ENCODE measurements at regions not wholly inside any gene's neighbourhood (a gene's known extent, or its start where the extent isn't known, plus 50 kb on each side); places are given as distances from the start of the nearest gene placed in this dataset.
"Not testable (repeated sequence)": the region's sequence is repeated elsewhere in the genome, so short reads cannot be mapped to it uniquely, and the experiment has no call there.

DNA sequence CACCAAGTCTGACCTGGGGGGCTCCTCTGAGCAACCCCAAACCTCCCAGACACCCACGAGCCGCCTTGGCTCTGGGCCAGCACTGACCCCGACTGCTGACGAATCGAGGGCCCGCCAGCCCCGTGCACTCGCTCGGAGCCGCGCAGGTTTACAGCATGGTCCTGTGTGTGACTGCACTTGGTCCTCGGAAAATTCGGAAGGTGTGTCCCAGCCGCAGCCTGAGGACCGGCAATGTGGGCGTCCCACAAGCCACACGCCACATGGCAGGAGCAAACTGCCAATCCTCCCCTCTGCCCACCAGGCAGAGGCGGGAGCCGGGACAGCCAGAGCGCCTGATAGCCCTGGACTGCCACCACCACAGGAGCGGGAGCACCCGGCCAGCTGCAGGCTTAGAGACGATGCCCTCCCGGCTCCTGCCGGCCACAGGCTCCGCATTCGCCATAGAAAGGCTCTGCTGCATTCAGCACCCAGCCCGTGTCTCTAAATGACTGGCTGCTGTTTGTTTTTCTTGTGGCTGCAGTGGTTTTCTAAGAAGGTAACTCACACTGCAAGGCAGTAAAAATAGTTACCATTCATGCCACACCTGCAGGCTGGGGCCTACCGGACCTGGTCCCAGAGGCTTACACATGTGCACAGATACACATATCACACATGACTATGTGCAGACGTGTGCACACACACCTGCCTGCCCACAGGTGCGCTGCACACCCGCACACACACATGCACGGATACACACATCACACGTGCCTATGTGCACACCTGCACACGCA is 5415.3 kb upstream of the TPTE start:
- not testable (repeated sequence) for DNase-seq

DNA sequence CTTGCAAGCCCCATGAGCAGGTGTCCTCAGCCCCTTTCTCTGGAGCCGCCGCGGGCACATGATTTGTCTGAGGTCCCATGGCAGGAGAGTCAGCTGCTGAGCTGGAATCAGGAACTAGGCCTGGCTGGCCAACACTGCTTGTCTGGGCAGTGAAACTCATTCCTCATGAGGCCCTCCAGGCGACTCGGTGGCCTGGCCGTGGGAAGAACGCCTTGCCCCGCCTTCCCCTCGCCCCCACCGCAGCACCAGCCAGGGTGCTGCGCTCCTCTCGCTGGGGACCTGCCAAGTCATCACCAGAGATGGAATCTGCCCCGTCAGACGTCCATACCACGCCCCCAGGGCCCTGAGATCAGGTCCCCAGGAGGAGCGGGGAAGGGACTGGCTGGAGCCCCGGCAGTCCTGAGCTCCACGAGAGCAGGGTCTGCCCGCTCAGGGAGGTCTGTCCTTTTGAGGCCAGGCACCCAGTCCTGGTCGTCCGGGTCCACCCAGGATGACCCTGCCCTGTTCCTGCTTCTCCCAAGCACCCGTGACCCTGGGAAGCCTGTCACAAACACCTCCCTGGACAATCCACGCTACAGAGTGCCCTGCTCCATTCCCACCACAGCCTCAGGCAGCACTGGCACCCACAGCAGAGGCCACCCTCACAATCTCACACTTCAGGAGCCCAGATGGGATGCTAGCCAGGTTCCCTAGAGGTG is 5414.5 kb upstream of the TPTE start:
- not testable (repeated sequence) for DNase-seq

DNA sequence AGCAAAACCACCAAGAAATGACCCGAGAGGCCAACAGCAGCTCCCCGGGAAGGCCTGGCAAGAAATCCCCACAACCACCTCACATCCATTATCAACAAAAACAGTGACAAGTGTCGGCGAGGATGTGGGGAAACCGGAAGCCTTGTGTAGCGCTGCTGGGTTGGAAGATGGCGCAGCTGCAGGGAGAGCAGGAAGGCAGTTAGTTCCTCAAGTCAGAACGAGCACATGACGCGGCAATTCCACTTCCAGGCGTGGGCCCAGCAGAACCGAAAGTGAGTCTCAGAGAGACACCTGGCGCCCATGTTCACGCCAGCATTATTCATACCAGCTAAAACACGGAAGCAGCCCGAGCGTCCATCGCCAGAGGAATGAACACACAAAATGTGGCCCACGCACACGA is 5413.7 kb upstream of the TPTE start:
- DNase-seq, result not testable (repeated sequence)

DNA sequence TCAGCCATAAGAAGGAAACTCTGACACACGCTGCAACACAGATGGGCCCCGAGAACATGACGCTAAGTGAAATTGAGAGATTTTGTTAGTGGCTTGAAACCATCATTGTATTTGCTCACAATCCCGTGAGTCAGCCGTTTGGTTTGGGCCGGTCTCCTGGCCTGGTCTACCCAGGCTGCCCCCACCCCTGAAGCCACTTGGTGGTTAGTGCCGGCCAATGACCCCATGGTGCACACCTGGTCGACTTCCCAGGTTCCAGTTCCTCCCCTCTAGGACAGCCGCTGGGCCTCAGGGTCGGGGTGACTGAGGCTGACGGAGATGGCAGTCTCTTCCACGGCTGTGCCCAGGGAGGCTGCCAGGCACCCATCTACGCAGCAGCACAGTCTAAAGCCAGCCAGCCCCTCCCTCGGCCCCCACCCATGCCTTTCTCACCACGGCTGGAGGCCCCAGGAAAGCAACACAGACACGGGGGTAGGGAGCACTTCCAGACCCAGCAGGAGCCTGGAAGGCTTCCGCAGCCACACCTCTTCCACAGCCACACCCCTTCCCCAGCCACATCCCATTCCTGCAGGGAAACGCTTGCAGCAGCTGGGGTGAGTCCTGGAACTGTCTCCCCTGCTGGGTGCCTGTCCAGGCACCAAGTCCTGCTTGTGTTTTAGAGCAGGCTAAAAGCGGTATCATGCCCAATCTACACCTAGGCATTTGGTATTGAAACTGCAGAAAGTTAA is 5413.2 kb upstream of the TPTE start:
- DNase-seq, result not testable (repeated sequence)

DNA sequence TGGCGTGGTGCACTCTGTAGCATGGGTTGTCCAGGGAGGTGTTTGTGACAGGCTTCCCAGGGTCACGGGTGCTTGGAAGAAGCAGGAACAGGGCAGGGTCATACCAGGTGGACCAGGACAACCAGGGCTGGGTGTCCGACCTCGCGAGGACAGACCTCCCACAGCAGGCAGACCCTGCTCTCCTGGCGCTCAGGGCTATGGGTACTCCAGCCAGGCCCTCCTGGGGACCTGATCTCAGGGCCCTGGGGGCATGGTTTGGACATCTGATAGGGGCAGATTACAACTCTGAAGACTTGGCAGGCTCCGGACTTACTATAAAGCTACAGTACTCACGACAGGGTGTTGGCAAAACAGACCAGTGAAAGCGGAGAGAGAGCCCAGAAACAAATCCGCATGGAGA is 5410.2 kb upstream of the TPTE start:
- DNase-seq, result not testable (repeated sequence)

DNA sequence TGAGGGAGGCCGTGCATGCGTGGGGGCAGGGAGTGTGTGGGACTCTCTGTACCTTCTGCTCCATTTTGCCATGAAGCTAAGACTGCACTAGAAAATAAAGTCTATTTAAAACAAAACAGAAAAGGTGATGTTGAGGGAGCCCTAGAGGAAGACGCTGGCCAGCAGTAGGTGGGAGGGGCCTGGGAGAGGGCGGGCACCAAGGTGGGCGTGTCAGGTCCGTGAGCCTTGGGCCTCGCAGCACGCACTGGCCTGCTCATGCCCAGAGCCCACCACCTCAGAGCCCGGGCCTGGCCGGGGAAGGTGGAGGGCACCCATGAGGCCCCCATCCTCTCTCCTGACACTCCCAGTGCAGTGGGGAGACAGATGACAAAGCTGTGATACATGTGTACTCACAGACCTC is 5408.3 kb upstream of the TPTE start:
- DNase-seq, result not testable (repeated sequence)

DNA sequence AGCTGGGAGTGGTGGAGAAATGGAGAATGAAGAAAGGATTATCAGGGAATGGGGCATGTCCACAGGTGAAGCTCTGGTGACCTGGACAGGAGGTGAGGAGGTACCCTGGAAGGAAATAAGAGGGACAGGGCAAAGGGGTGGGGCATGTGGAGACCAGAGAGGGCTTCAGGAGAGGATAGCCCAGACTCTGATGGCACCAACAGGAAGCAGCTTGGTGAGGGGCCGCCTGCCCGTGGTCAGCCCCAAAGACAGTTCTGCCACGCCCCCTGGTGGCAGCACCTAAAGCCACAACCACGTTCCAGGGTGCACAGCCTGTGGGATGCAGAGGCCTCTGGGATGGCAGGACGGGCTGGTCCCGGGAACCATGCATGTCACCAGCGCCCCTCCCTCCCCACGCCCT is 5406.9 kb upstream of the TPTE start:
- DNase-seq, result not testable (repeated sequence)

DNA sequence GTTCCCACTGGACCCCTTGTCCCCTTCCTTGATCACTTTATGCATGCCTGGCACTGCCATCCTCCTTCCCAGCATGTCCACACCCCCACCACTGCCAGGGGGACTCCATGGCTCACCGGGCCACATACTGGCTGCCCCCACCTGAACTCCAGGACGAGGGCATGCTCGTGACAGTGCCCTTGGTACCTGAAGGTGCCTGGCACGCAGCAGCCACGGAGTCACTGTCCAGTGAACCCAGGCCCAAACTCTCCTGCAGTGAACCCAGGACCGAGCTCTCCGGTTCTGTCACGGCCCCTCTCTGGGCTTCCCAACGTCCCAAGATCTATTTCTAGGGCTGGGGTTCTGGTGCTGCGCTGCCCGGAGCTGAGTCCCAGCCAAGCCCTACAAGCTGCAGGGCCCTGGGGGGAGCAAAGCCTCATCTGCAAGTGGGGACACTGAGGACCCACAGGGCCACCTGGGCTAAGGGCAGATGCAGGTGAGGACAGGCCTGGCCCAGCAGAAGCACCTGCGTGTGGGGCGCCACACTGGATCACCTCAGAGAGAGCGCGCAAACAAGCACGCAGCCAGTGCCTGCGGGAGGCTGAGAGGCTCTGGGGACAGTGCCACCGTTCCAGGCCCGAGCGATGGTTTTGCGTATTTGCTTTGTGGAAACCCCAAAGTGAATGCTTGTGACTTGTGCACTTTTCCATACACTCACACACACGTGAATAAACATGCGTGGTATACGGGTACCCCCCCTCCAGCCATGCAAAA is 5406.3 kb upstream of the TPTE start:
- DNase-seq, result not testable (repeated sequence)

DNA sequence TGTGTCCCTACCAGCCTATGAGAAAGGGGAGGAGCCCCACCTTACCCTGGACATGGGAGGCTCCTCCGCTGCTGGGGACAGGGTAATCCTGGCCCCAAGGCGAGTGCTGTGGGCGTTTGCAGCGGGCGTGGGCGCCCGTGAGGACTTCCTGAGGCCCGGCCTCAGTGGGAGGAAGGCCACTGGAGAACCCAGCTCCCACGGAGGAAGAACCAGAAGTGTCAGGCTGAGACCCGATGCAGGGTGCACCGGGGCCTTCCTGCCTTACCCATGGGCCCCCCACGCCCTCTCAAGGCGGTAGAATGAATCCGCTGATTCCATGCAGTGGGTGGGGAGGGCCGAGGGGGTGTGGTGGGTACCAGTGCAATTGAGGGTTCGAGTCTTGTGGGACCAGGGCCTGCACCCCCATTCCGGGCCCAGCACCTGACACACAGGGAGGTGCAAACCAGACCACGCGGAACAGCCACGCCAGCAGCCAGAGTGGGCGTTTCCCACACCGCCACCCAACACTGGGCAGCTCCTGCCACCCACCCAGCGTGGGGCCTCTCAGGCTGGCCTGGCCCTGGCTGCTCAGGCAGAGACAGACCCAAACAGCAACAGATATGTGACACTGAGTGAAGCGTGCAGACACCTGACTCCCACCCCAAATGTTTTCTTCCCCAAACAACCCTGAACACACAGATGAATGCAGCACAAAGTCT is 5405.6 kb upstream of the TPTE start:
- not testable (repeated sequence) for DNase-seq

DNA sequence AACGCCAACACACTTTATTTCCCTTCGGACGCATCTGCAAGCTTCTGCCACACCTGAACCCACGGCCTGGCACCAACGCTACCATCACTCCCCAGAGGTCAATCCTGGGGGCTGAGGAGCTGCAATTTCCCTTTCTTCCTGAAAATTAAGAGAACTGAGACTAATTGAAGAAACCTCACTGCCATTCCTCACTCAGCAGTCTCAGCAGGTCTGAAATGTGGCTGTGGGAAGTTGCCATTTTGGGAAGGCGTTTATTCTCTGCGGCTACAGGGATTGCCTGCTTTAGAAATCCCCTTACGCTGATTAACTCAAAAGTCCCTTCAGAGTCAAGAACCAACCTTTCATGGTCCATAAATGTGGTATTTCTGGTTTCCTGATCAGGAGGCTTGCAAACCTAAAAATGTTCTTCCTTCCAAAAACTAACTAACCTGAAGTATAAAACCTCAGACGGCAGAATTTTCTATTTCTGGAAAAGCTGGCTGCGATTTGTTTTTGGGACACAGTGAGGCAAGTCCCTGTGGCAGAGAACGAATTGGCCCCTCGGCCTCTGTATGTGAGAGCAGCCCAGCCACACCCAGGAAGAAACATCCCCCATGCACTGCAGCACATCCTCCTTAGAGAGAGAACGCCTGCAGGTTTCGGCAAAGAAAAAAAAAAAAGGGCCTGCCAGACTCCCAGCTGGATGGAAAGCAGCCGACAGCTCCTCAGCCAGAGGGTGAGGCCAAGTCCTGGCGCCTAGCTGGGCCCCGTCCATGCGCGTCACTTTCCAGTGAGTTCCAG is 5404.8 kb upstream of the TPTE start:
- not testable (repeated sequence) for DNase-seq

DNA sequence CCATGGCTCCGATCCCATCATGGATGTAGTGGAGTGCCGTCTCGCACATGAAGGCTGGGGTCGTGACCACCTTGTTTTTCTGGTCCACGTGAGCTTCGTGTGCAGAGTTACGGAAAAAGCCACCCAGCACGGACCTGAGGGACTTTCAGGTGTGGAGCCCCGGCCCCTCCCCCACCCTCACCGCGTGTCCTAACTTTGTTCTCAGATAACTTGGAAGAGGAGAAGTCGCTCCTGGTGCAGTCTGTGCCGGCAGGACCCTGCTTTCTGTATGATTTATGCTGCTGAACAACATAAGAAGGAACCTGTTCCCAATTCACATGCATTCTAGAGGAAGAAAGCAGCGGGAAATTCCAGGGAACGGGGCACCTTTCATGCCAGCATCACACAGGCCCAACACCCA is 5404.2 kb upstream of the TPTE start:
- DNase-seq, result not testable (repeated sequence)

DNA sequence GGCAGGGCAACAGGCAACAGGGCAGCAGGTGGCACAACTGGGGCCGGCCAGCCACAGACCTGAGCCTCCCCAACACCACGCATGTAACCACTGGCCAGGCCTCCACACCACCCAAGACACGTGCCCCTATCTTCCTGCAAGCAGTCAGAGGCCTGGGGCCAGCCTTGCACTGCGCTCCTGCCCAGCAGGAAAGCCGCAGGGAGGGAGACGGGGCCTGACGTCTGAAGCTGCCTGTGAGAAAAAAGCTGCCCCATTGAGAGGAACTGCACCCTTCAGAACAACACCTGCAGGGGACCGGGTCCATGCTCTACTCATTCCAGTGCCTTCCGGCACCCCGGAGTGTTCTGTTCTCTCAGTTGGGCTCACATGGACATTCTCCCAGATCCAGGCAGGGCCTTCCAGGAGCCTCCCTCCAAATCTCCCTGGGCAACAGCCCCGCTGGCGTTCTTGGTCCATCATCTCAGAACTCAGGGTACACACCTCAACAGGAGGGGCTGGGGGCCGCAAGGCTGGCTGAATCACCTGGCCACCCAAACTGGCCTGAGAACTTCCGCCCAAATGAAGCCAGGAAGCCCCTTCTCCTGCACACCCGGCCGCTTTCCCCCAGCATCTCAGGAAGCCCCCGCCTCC is 5403.6 kb upstream of the TPTE start:
- not testable (repeated sequence) for DNase-seq

DNA sequence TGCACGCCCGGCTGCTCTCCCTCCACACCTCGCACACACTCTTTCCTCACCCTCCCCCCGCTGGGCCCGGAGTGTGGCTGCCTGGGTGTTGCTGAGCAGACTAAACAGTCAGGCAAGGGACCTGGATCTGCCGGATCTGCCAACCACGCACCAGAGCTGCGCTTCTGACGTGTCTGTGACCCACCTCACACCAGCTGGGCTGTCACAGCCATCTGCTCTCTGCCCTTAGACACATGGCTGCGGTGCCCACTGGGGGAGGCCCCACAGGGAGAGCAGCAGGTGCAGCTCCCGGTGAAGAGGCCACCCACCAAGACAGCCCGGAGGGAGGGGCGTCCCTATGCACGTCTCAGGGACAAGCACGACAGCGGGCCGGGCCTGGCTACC is 5403.1 kb upstream of the TPTE start:
- DNase-seq, result not testable (repeated sequence)

DNA sequence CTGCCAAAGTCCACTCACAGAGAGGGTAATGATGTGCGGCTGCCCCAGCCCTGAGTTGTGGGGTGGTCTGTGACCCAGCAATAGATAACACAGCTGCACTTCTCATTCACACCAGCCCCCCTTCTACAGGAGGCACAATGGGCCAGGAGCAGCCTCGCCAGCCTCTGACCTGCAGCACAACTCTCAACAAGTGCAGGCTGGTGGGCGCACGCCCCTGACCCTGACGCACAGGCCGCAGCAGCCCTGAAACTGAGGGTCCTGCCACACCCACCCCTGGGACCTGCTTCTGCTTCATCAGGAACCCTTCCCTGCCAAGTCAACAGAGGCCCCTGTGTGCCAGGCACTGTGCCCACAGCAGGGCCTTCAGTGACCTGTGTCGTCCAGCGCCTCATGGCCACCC is 5402.2 kb upstream of the TPTE start:
- DNase-seq, result not testable (repeated sequence)

DNA sequence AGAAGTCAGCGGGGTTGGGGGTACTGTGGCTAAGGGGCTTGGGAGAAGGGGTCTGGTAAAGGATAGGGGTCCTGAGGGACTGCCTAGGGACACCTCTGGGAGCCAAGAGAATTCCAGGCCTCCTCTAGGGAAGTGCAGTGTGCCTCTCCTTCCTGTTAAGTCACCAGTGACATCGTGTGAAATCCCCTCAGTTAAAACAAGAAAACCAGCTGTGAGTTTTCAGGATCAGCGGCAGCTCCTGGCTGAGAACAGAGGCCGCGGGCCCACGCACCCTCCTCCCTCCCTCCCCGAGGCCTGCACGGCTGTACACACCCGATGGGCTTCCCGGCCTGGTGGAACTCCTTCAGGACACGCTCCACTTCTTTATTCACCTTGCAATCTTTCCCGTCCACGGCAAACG is 5400.0 kb upstream of the TPTE start:
- not testable (repeated sequence) for DNase-seq

DNA sequence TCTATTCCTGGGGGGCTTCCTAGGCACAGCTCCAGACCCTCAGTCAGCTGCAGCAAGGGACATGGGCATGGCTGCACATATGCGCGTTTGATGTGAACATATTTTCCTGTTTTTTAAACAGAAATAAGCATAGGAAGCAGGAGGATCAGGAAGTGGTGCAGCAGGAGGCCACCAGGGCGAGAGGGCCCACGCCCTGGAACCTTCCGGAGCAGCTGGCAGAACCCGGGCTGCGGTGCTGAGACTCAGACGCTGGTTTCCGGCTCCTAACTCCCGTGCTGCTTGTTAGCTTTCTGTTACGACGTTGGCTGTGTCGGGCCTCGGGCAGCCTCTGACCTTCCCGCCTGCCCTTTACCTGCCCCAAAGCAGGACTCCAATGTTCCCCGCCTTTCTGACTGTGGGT is 5399.5 kb upstream of the TPTE start:
- DNase-seq, result not testable (repeated sequence)

DNA sequence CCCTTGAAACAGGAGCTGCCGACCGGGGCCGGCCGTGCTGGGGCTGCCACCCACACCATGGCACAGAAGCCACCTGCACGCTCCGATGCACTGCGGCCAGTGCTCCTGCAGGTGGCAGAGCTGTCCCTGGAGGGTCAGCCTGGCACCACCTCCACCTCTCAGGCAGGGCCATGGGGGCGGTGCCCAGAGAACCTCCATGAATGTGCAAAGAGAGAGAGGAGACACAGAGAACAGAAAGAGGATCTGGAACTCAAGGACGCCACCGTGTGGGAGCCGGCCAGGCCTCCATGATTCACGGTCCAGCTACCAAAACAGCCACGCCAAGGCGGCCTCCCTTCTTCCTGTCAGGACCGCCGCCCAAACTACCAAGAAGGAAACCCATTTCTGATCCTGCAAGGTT is 5397.7 kb upstream of the TPTE start:
- DNase-seq, result not testable (repeated sequence)

DNA sequence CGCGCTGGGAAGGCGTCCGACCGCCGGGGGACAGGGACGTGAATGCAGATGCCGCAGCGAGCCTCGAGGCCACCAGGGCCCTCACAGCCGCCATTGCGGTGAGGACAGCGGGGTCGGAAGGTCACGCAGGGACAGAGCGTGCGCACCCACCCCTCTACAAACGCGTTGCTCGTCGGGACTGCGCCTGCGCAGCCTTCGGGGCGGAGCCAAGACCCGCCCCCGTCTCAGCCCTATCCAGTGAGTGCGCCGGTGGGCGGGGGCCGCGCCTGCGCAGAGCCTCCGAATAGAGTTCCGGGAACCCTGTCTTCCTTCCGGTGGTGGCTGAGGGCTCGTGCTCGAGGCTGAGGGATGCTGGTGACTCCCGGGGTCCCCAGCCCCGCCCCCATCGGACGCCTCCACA is 5393.1 kb upstream of the TPTE start:
- DNase-seq, result peak; percentile 92

DNA sequence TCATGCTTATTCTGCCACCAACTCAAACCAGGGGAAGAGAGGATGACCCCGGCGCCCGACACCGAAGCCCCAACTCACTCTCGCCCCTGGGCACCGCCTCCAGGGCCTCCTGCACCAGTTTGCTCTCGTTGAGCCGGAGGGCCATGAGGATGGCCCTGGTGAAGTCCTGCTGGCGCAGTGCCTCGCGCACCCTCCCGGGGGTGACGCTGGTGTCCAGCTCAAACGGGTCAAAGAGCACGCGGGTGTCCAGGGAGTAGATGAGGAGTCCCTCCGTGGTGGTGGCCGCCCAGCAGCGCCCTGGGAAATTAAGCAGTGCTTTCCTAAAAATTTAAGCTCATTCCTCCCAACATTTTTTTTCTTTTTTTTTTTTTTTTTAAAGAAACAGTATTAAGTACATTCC is 5387.6 kb upstream of the TPTE start:
- not testable (repeated sequence) for DNase-seq

DNA sequence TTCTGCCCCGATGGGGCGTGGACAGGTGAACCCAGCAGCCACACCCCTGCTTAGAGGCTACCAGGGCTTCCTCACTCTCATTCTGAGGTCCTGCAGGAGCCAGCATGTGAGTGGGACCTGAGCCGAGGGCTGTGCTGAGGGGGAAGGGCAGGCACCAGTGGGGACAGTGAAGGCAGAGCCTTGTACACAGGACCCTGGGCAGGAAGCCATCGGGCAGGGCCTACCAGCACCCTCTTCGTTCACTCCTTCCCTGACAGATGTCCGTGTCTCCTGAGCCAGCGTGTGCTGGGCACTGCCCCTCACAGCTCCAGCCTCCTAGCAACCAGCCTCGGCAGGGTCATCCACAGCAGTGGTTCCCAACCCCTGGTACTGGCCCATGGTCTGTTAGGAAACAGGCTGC is 5385.0 kb upstream of the TPTE start:
- DNase-seq, result not testable (repeated sequence)

DNA sequence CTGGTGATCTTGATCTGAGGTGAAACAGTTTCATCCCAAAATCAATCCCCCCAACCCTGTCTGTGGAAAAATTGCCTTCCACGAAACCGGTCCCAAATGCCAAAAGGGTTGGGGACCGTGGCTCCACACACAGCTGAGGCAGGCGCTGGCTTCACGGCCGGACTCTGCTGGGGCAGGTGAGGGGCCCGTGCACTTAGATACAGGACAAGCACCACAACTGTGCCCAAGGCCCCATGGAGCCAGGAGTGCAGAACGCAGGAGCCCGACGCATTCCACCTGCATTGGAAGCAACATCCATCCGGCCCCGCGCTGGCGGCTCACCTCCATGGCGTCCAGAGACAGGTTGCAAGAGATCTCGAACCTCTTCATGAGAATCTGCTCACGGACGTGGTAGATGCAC is 5384.4 kb upstream of the TPTE start:
- DNase-seq, result not testable (repeated sequence)

Measured in eye (tissue), 1 donor.